Natural killer cell (primary cell): ENCODE measurements at regions not wholly inside any gene's neighbourhood (a gene's known extent, or its start where the extent isn't known, plus 50 kb on each side); places are given as distances from the start of the nearest gene placed in this dataset.
A peak's percentile ranks its signal among the peaks of the same experiment; 100 is the strongest.

Experiments used
- ATAC-seq, 3 donors: fragments of 150-1000 bp in 2 of 3; fragments of 200-7000 bp in 1 of 3; cut with Tn5 transposase; 1 replicate in 1 of 3; 2 replicates in 2 of 3; pipeline ENCODE4 v1.10.0; 2021; ENCODE audit warnings: mild to moderate bottlenecking in 2 of 3, moderate library complexity in 2 of 3
- DNase-seq, 2 donors: peaks; one replicate each; pipeline versions ENCODE4 v3.0.0 to v3.0.0-alpha.2; 2013 to 2021; ENCODE audit warnings: mixed read lengths in 1 of 2
- H3K27ac ChIP-seq: one replicate; pipeline ENCODE4 v1.5.1; 2013; ENCODE audit warnings: mild to moderate bottlenecking, low read length
- H3K27me3 ChIP-seq: one replicate; pipeline ENCODE4 v1.6.1; 2013; ENCODE audit warnings: low read length; ENCODE audit not compliant: control insufficient read depth, insufficient read depth
- H3K36me3 ChIP-seq: one replicate; pipeline ENCODE4 v1.6.1; 2013; ENCODE audit warnings: low read length; ENCODE audit not compliant: control insufficient read depth, insufficient read depth
- H3K4me1 ChIP-seq: one replicate; pipeline ENCODE4 v1.6.1; 2013; ENCODE audit warnings: low read length; ENCODE audit not compliant: control insufficient read depth, insufficient read depth
- H3K4me3 ChIP-seq: one replicate; pipeline ENCODE4 v1.5.1; 2013; ENCODE audit warnings: low read length
- H3K9me3 ChIP-seq: one replicate; pipeline ENCODE4 v1.6.1; 2013; ENCODE audit warnings: low read length; ENCODE audit not compliant: control insufficient read depth, insufficient read depth
- H3K27ac Mint-ChIP-seq, 2 donors: one replicate each; pipeline ENCODE4 v1.8.0; 2022; ENCODE audit warnings: mild to moderate bottlenecking in 2 of 2, mixed read lengths in 2 of 2, moderate library complexity in 1 of 2
- H3K27me3 Mint-ChIP-seq, 2 donors: one replicate each; pipeline ENCODE4 v1.8.0; 2022; ENCODE audit warnings: low read depth in 2 of 2, mixed read lengths in 2 of 2
- H3K36me3 Mint-ChIP-seq: one replicate; pipeline ENCODE4 v1.8.0; 2022; ENCODE audit warnings: mixed read lengths
- H3K4me1 Mint-ChIP-seq, 2 donors: one replicate each; pipeline ENCODE4 v1.8.0; 2022; ENCODE audit warnings: mixed read lengths in 2 of 2
- H3K4me3 Mint-ChIP-seq: one replicate; pipeline ENCODE4 v1.8.0; 2022; ENCODE audit warnings: mild to moderate bottlenecking, moderate library complexity, mixed read lengths
- H3K9me3 Mint-ChIP-seq, 2 donors: one replicate each; pipeline ENCODE4 v1.8.0; 2022; ENCODE audit warnings: mixed read lengths in 2 of 2
- CTCF ChIP-seq: fragments of 200-600 bp; IDR thresholded peaks from one replicate; pipeline ENCODE4 v1.8.0; 2022; ENCODE audit warnings: antibody characterized with exemption
- WGBS: methylation state at CpG from one replicate; pipeline ENCODE4 v1.1.7; 2013; ENCODE audit warnings: missing lambda C conversion rate; ENCODE audit not compliant: insufficient coverage; 5-methylcytosine and 5-hydroxymethylcytosine counted together
- intact Hi-C: fragments of 100-400 bp; cut with micrococcal nuclease; formaldehyde crosslinking; loops from one replicate; pipeline ENCODE4 v1.14.2; 2022

GRCh38 chr2:19569300-19569791, 210.9 kb upstream of the OSR1 start:
- DNase-seq (no peak), ATAC-seq (no peak)
- Histone ChIP-seq H3K4me3 (no peak overlapping the region), H3K27me3 (no peaks in the 10 kb centered on the region), H3K9me3 (no peaks in the 10 kb centered on the region), H3K36me3 (no peaks in the 10 kb centered on the region), H3K27ac (no peak overlapping the region), H3K4me1 (no peaks in the 10 kb centered on the region)
- intact Hi-C loops, result no loop called here
- 55% methylated on average over 3 of the region's 3 CpGs for WGBS
- Mint-ChIP-seq H3K9me3 (peaks cover 0 to 6% of the 10 kb centered on the region in 2 donors), H3K27ac (no peak overlapping the region), H3K36me3 (no peaks in the 10 kb centered on the region), H3K4me1 (no peaks in the 10 kb centered on the region), H3K4me3 (no peak overlapping the region), H3K27me3 (no peaks in the 10 kb centered on the region)
- no peak for TF ChIP-seq CTCF

- H3K36me3 ChIP-seq, result no peaks in the 10 kb centered on the region
- no peaks in the 10 kb centered on the region for H3K27me3 Mint-ChIP-seq
- intact Hi-C loops, result no loop called here
- H3K27ac ChIP-seq, result no peak overlapping the region
- no peak for TF ChIP-seq CTCF
- H3K9me3 ChIP-seq, result no peaks in the 10 kb centered on the region
- ATAC-seq (no peak), DNase-seq (no peak)
- WGBS, result 93% methylated on average over 5 of the region's 5 CpGs
- no peak overlapping the region for H3K4me3 Mint-ChIP-seq
- no peaks in the 10 kb centered on the region for H3K4me1 ChIP-seq
- no peaks in the 10 kb centered on the region for H3K27me3 ChIP-seq
- no peaks in the 10 kb centered on the region for H3K36me3 Mint-ChIP-seq
- no peaks in the 10 kb centered on the region for H3K4me1 Mint-ChIP-seq
- no peak overlapping the region for H3K27ac Mint-ChIP-seq
- peaks cover 0 to 6% of the 10 kb centered on the region in 2 donors for H3K9me3 Mint-ChIP-seq
- H3K4me3 ChIP-seq, result no peak overlapping the region
Observed at GRCh38 chr2:19568809-19569208, 210.4 kb upstream of the OSR1 start.

GRCh38 chr2:19560785-19561184, 202.4 kb upstream of the OSR1 start:
- Mint-ChIP-seq H3K36me3 (no peaks in the 10 kb centered on the region), H3K27ac (no peak overlapping the region), H3K4me1 (no peaks in the 10 kb centered on the region), H3K9me3 (peaks cover 0 to 8% of the 10 kb centered on the region in 2 donors), H3K27me3 (no peaks in the 10 kb centered on the region), H3K4me3 (no peak overlapping the region)
- Histone ChIP-seq H3K9me3 (no peaks in the 10 kb centered on the region), H3K4me1 (no peaks in the 10 kb centered on the region), H3K4me3 (no peak overlapping the region), H3K27ac (no peak overlapping the region), H3K36me3 (no peaks in the 10 kb centered on the region), H3K27me3 (no peaks in the 10 kb centered on the region)
- no peak for DNase-seq
- no peak for TF ChIP-seq CTCF
- ATAC-seq, result no peak
- intact Hi-C loops, result no loop called here

GRCh38 chr2:19559596-19560240, 201.3 kb upstream of the OSR1 start:
- no peaks in the 10 kb centered on the region for H3K27me3 Mint-ChIP-seq
- Histone ChIP-seq H3K27ac (no peak overlapping the region), H3K4me1 (no peaks in the 10 kb centered on the region), H3K27me3 (no peaks in the 10 kb centered on the region), H3K4me3 (no peak overlapping the region), H3K36me3 (no peaks in the 10 kb centered on the region), H3K9me3 (no peaks in the 10 kb centered on the region)
- peaks cover 0 to 7% of the 10 kb centered on the region in 2 donors for H3K9me3 Mint-ChIP-seq
- peak in 1 of 2 donors; percentile 26 for DNase-seq
- H3K27ac Mint-ChIP-seq, result no peak overlapping the region
- no peak for ATAC-seq
- no peaks in the 10 kb centered on the region for H3K4me1 Mint-ChIP-seq
- intact Hi-C loops, result no loop called here
- H3K36me3 Mint-ChIP-seq, result no peaks in the 10 kb centered on the region
- TF ChIP-seq CTCF, result no peak
- no peak overlapping the region for H3K4me3 Mint-ChIP-seq
- WGBS, result 55% methylated on average over 8 of the region's 9 CpGs
